LNCaP clone FGC (cell line): ENCODE measurements at regions not wholly inside any gene's neighbourhood (a gene's known extent, or its start where the extent isn't known, plus 50 kb on each side); places are given as distances from the start of the nearest gene placed in this dataset.
"Not testable (repeated sequence)": the region's sequence is repeated elsewhere in the genome, so short reads cannot be mapped to it uniquely, and the experiment has no call there.

Experiments
- DNase-seq: peaks from one replicate; pipeline ENCODE4 v3.0.0-alpha.2; 2011; ENCODE audit warnings: low read depth
- H3K4me3 ChIP-seq: 2 replicates; pipeline ENCODE4 v1.5.1; 2011; ENCODE audit warnings: mild to moderate bottlenecking, low read depth, low read length, control low read depth
- TF ChIP-seq, protein P1 (sequence below): IDR thresholded peaks from 2 replicates; pipeline ENCODE4 v1.5.1; 2012; ENCODE audit warnings: mild to moderate bottlenecking; ENCODE audit not compliant: control insufficient read depth, insufficient read depth; ENCODE audit errors: extremely low read depth

DNA sequence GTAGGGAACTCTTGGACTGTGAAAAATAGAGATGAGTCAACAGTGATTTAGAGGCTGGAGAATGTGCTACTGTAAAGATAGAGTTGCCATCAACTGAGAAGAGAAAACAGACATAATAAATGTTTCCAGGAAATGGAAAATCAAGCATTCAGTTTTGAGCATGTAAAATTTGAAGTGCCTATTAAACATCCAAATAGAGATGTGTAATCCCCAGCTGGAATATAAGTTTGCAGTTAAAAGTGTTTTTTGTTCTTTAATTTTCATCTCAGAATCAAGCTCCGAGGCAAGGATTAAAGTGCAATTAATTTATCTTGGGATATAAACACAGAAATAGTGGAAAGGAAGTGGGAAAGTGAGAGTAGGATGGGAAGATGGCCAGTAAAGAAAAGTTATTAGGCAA is 666.0 kb upstream of the RAG2 start:
- no peak overlapping the region for H3K4me3 ChIP-seq
- TF ChIP-seq, protein P1, sequence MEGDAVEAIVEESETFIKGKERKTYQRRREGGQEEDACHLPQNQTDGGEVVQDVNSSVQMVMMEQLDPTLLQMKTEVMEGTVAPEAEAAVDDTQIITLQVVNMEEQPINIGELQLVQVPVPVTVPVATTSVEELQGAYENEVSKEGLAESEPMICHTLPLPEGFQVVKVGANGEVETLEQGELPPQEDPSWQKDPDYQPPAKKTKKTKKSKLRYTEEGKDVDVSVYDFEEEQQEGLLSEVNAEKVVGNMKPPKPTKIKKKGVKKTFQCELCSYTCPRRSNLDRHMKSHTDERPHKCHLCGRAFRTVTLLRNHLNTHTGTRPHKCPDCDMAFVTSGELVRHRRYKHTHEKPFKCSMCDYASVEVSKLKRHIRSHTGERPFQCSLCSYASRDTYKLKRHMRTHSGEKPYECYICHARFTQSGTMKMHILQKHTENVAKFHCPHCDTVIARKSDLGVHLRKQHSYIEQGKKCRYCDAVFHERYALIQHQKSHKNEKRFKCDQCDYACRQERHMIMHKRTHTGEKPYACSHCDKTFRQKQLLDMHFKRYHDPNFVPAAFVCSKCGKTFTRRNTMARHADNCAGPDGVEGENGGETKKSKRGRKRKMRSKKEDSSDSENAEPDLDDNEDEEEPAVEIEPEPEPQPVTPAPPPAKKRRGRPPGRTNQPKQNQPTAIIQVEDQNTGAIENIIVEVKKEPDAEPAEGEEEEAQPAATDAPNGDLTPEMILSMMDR: no peak
- DNase-seq: no peak

DNA sequence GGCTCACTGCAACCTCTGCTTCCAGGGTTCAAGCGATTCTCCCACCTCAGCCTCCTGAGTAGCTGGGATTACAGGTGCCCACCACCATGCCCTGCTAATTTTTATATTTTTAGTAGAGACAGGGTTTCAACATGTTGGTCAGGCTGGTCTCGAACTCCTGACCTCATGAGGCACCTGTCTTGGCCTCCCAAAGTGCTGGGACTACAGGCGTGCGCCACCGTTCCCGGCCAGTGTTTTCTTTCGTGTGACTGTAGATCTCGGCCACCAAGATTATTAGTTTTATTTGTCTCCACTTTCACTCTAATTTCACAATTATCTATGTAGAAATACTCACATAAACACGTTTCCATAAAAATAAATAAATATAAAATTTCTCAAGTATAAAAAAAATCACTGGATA is 665.4 kb upstream of the RAG2 start:
- H3K4me3 ChIP-seq, DNase-seq: not testable (repeated sequence)

GRCh38 chr11:37259734-37260133 is 661.7 kb upstream of the RAG2 start:
- no peak for DNase-seq
- H3K4me3 ChIP-seq: no peak overlapping the region

GRCh38 chr11:37248145-37248544 is 650.1 kb upstream of the RAG2 start:
- TF ChIP-seq, protein P1: no peak
- DNase-seq: no peak

More at GRCh38 chr11:37259734-37260133, 661.7 kb upstream of the RAG2 start:
- TF ChIP-seq, protein P1: no peak

DNA sequence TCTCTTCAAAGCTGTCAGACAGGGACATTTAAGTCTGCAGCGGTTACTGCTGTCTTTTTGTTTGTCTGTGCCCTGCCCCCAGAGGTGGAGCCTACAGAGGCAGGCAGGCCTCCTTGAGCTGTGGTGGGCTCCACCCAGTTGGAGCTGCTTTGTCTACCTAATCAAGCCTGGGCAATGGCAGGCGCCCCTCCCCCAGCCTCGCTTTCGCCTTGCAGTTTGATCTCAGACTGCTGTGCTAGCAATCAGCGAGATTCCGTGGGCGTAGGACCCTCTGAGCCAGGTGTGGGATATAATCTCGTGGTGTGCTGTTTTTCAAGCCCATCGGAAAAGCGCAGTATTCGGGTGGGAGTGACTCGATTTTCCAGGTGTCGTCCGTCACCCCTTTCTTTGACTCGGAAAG is 648.1 kb upstream of the RAG2 start:
- H3K4me3 ChIP-seq, DNase-seq: not testable (repeated sequence)

More at GRCh38 chr11:37248145-37248544, 650.1 kb upstream of the RAG2 start:
- H3K4me3 ChIP-seq: no peak overlapping the region

- no peak for DNase-seq
- H3K4me3 ChIP-seq: no peak overlapping the region
- TF ChIP-seq, protein P1: no peak
These were observed 632.8 kb upstream of the RAG2 start for GRCh38 chr11:37230865-37231264.

- no peak overlapping the region for H3K4me3 ChIP-seq
- TF ChIP-seq, protein P1: no peak
- no peak for DNase-seq
These were observed 625.9 kb upstream of the RAG2 start for GRCh38 chr11:37223962-37224361.

- TF ChIP-seq, protein P1: no peak
- no peak for DNase-seq
- H3K4me3 ChIP-seq: no peak overlapping the region
These were observed 605.0 kb upstream of the RAG2 start for GRCh38 chr11:37203006-37203405.
